Esophagus muscularis mucosa (tissue), 3 donors: ENCODE measurements at regions not wholly inside any gene's neighbourhood (a gene's known extent, or its start where the extent isn't known, plus 50 kb on each side); places are given as distances from the start of the nearest gene placed in this dataset.
A peak's percentile ranks its signal among the peaks of the same experiment; 100 is the strongest.

Experiments used
- CTCF ChIP-seq, 3 experiments: fragments of 200-600 bp in 2 of 3; fragments of 450-650 bp in 1 of 3; sonication (generic) in 2 of 3; IDR thresholded peaks; one replicate each; pipeline ENCODE4 v1.5.1; 2017 to 2019; ENCODE audit warnings: antibody characterized with exemption in 3 of 3, mild to moderate bottlenecking in 2 of 3, moderate library complexity in 1 of 3
- POLR2A ChIP-seq: fragments of 450-650 bp; IDR thresholded peaks from one replicate; pipeline ENCODE4 v1.6.1; 2017; ENCODE audit warnings: antibody characterized with exemption, moderate library complexity, mild to moderate bottlenecking, low read depth
- POLR2AphosphoS5 ChIP-seq, 2 donors: sonication (generic); formaldehyde crosslinking; IDR thresholded peaks; one replicate each; pipeline ENCODE4 v1.6.1; 2017; ENCODE audit warnings: antibody characterized with exemption in 2 of 2

- TF ChIP-seq POLR2A (no peak), CTCF (IDR thresholded peaks at IDR 0.05) (no peak), POLR2AphosphoS5 (IDR thresholded peaks at IDR 0.05) (peak; percentile 58 to 67)
Measured at GRCh38 chr2:104658144-104658835, 195.6 kb upstream of the POU3F3 start.
